OCI-LY7 (cell line): ENCODE measurements at regions not wholly inside any gene's neighbourhood (a gene's known extent, or its start where the extent isn't known, plus 50 kb on each side); places are given as distances from the start of the nearest gene placed in this dataset.

Experiments used
- BruUV-seq: library from RNA; stranded (reverse); fragments of 400-500 nt; replicated peaks from 2 replicates; lab custom pipeline; 2021; lab: Mats Ljungman, UMichigan
- CTCF ChIA-PET: fragments of 300-600 bp; sonication (Branson Sonifier 250); formaldehyde crosslinking; loops from one replicate; lab custom pipeline; 2022; ENCODE audit warnings: antibody characterized with exemption; ENCODE audit not compliant: unreplicated experiment; lab: Charles Lee
- POLR2A ChIA-PET: fragments of 300-600 bp; sonication (Branson Sonifier 250); formaldehyde crosslinking; loops from one replicate; lab custom pipeline; 2022; ENCODE audit warnings: antibody characterized with exemption; lab: Charles Lee
- DNase-seq: peaks from one replicate; pipeline ENCODE4 v3.0.0-alpha.2; 2015; ENCODE audit warnings: low spot score
- H2AFZ ChIP-seq: fragments of 200-600 bp; sonication (generic), shearing (Covaris generic); 2 replicates; pipeline ENCODE4 v1.6.1; 2014; ENCODE audit warnings: mild to moderate bottlenecking, antibody characterized with exemption, low read length, moderate library complexity
- H3K27ac ChIP-seq: fragments of 200-600 bp; sonication (generic); 2 replicates; pipeline ENCODE4 v1.5.1; 2014; ENCODE audit warnings: mixed run types, low read depth, mild to moderate bottlenecking, moderate library complexity, low read length, inconsistent platforms; ENCODE audit not compliant: poor library complexity, severe bottlenecking
- H3K36me3 ChIP-seq: fragments of 200-600 bp; sonication (generic); 2 replicates; pipeline ENCODE4 v1.6.1; 2014; ENCODE audit warnings: mild to moderate bottlenecking, antibody characterized with exemption, low read length, moderate library complexity, mixed read lengths; ENCODE audit not compliant: insufficient read depth
- H3K4me1 ChIP-seq: fragments of 200-600 bp; sonication (generic); 2 replicates; pipeline ENCODE4 v1.5.1; 2014; ENCODE audit warnings: mild to moderate bottlenecking, low read length; ENCODE audit not compliant: insufficient read depth, poor library complexity, severe bottlenecking
- H3K4me2 ChIP-seq: fragments of 200-600 bp; sonication (generic); 2 replicates; pipeline ENCODE4 v1.6.1; 2014; ENCODE audit warnings: mild to moderate bottlenecking, low read length
- H3K4me3 ChIP-seq: fragments of 200-600 bp; sonication (generic); 2 replicates; pipeline ENCODE4 v1.5.1; 2014; ENCODE audit warnings: mild to moderate bottlenecking, low read depth, low read length; ENCODE audit not compliant: poor library complexity, severe bottlenecking
- H3K79me2 ChIP-seq: fragments of 200-600 bp; sonication (generic); 2 replicates; pipeline ENCODE4 v1.6.1; 2016; ENCODE audit warnings: low read depth, mild to moderate bottlenecking, low read length, moderate library complexity, mixed read lengths; ENCODE audit not compliant: insufficient read depth
- H3K9me2 ChIP-seq: fragments of 200-600 bp; sonication (generic); 2 replicates; pipeline ENCODE4 v1.6.1; 2016; ENCODE audit warnings: mild to moderate bottlenecking, low read length, mixed read lengths; ENCODE audit not compliant: insufficient read depth
- H3K9me3 ChIP-seq: fragments of 200-600 bp; sonication (generic); 2 replicates; pipeline ENCODE4 v1.6.1; 2014; ENCODE audit warnings: mild to moderate bottlenecking, mixed run types, low read length, mixed read lengths
- H4K20me1 ChIP-seq: fragments of 200-600 bp; sonication (generic); 2 replicates; pipeline ENCODE4 v1.6.1; 2014; ENCODE audit warnings: mild to moderate bottlenecking, antibody characterized with exemption, low read length, moderate library complexity, mixed read lengths; ENCODE audit not compliant: insufficient read depth
- CTCF ChIP-seq: fragments of 200-600 bp; sonication (generic); conservative IDR thresholded peaks from 2 replicates; pipeline ENCODE4 v1.5.1; 2014; ENCODE audit warnings: mild to moderate bottlenecking, antibody characterized with exemption, low read length, moderate library complexity, mixed read lengths
- EZH2phosphoT487 ChIP-seq: fragments of 200-600 bp; sonication (generic); IDR thresholded peaks from 2 replicates; pipeline ENCODE4 v1.6.1; 2018; ENCODE audit warnings: low read depth, borderline replicate concordance, mild to moderate bottlenecking, mixed run types, antibody characterized with exemption, low read length, moderate library complexity, mixed read lengths
- intact Hi-C: fragments of 100-400 bp; cut with micrococcal nuclease; formaldehyde crosslinking; loops from one replicate; pipeline ENCODE4 v1.10.0; 2022; ENCODE audit not compliant: unreplicated experiment

GRCh38 chr10:127619546-127620325 lies 70.6 kb downstream of the NPS start:
- H3K79me2 ChIP-seq, result no peaks in the 10 kb centered on the region
- TF ChIP-seq CTCF, result no peak
- no peak for TF ChIP-seq EZH2phosphoT487
- H3K4me1 ChIP-seq, result no peaks in the 10 kb centered on the region
- H3K4me3 ChIP-seq, result no peak overlapping the region
- H2AFZ ChIP-seq, result no peak overlapping the region
- ChIA-PET POLR2A (no interaction called here), CTCF (no interaction called here)
- BruUV-seq, result no TSS peak
- H3K27ac ChIP-seq, result no peak overlapping the region
- no peak for DNase-seq
- H3K4me2 ChIP-seq, result no peak overlapping the region
- H3K9me3 ChIP-seq, result no peaks in the 10 kb centered on the region
- no peaks in the 10 kb centered on the region for H4K20me1 ChIP-seq
- H3K36me3 ChIP-seq, result no peaks in the 10 kb centered on the region
- intact Hi-C loops, result no loop called here
- no peaks in the 10 kb centered on the region for H3K9me2 ChIP-seq

- no peaks in the 10 kb centered on the region; the same call in 1 of the 2 replicates for H3K9me3 ChIP-seq
- no peaks in the 10 kb centered on the region for H3K36me3 ChIP-seq
- H4K20me1 ChIP-seq, result no peaks in the 10 kb centered on the region
- ChIA-PET POLR2A (interaction anchor here (0.6 kb wide), 1 partner anchor 1488 kb away, joined by 3 read pairs; no protein-coding TSS in a partner anchor), CTCF (no interaction called here)
- no peak overlapping the region for H3K4me3 ChIP-seq
- H3K79me2 ChIP-seq, result no peaks in the 10 kb centered on the region
- DNase-seq, result no peak
- no TSS peak for BruUV-seq
- TF ChIP-seq EZH2phosphoT487 (no peak), CTCF (no peak)
- no peak overlapping the region for H2AFZ ChIP-seq
- intact Hi-C loops, result no loop called here
- H3K27ac ChIP-seq, result no peak overlapping the region
- H3K9me2 ChIP-seq, result no peaks in the 10 kb centered on the region
- H3K4me1 ChIP-seq, result no peaks in the 10 kb centered on the region
- no peak overlapping the region for H3K4me2 ChIP-seq
Observed at GRCh38 chr10:127635882-127636281, 86.8 kb downstream of the NPS start.

- Histone ChIP-seq H3K4me3 (no peak overlapping the region), H3K4me2 (no peak overlapping the region), H3K79me2 (no peaks in the 10 kb centered on the region), H3K4me1 (no peaks in the 10 kb centered on the region), H4K20me1 (no peaks in the 10 kb centered on the region), H3K9me3 (no peaks in the 10 kb centered on the region), H3K36me3 (no peaks in the 10 kb centered on the region), H3K9me2 (no peaks in the 10 kb centered on the region), H3K27ac (no peak overlapping the region), H2AFZ (no peak overlapping the region)
- intact Hi-C loops, result no loop called here
- BruUV-seq, result no TSS peak
- ChIA-PET CTCF (no interaction called here), POLR2A (no interaction called here)
- no peak for DNase-seq
- TF ChIP-seq CTCF (no peak), EZH2phosphoT487 (no peak)
Observed at GRCh38 chr10:127648885-127649284, 88.1 kb upstream of the FOXI2 start.
